Breast epithelium (tissue), 4 donors: ENCODE measurements at regions not wholly inside any gene's neighbourhood (a gene's known extent, or its start where the extent isn't known, plus 50 kb on each side); places are given as distances from the start of the nearest gene placed in this dataset.

ENCODE experiments used
- DNase-seq, 2 donors: peaks; one replicate each; pipeline ENCODE4 v3.0.0-alpha.2; 2019; ENCODE audit warnings: low spot score in 2 of 2
- H3K27ac ChIP-seq, 2 donors: fragments of 200-600 bp; sonication (generic) in 1 of 2; one replicate each; pipeline ENCODE4 v1.5.1; 2016 to 2019; ENCODE audit warnings: mild to moderate bottlenecking in 1 of 2
- H3K27me3 ChIP-seq, 2 donors: fragments of 200-600 bp; sonication (generic) in 1 of 2; one replicate each; pipeline versions ENCODE4 v1.5.1 to v1.6.0; 2017 to 2019; ENCODE audit warnings: control low read depth in 1 of 2, mild to moderate bottlenecking in 1 of 2
- H3K36me3 ChIP-seq: fragments of 200-600 bp; one replicate; pipeline ENCODE4 v1.5.1; 2019
- H3K4me1 ChIP-seq, 2 donors: fragments of 200-600 bp; sonication (generic); one replicate each; pipeline ENCODE4 v1.5.1; 2016 to 2019; ENCODE audit warnings: control low read depth in 1 of 2
- H3K4me3 ChIP-seq, 3 donors: fragments of 200-600 bp; sonication (generic); 1 replicate in 2 of 3; 2 replicates in 1 of 3; pipeline ENCODE4 v1.5.1; 2016 to 2019; ENCODE audit warnings: mild to moderate bottlenecking in 3 of 3, moderate library complexity in 2 of 3
- H3K9me3 ChIP-seq, 2 donors: fragments of 200-600 bp; sonication (generic) in 1 of 2; one replicate each; pipeline ENCODE4 v1.5.1; 2016 to 2019; ENCODE audit warnings: control low read depth in 1 of 2
- POLR2A ChIP-seq: fragments of 450-650 bp; IDR thresholded peaks from one replicate; pipeline ENCODE4 v1.6.1; 2016; ENCODE audit warnings: antibody characterized with exemption, mild to moderate bottlenecking, moderate library complexity
- POLR2AphosphoS5 ChIP-seq, 3 donors: sonication (generic); formaldehyde crosslinking; IDR thresholded peaks; one replicate each; pipeline ENCODE4 v1.6.1; 2017; ENCODE audit warnings: antibody characterized with exemption in 3 of 3
- intact Hi-C: fragments of 100-400 bp; cut with DNase I; formaldehyde crosslinking; loops from one replicate; pipeline ENCODE4 v1.15.1; 2023; ENCODE audit warnings: low total_unique reads
- TF ChIP-seq, protein P1 (sequence below), 3 donors: fragments of 450-650 bp; IDR thresholded peaks; one replicate each; pipeline ENCODE4 v1.5.1; 2016 to 2017; ENCODE audit warnings: antibody characterized with exemption in 3 of 3, mild to moderate bottlenecking in 3 of 3, moderate library complexity in 3 of 3

DNA sequence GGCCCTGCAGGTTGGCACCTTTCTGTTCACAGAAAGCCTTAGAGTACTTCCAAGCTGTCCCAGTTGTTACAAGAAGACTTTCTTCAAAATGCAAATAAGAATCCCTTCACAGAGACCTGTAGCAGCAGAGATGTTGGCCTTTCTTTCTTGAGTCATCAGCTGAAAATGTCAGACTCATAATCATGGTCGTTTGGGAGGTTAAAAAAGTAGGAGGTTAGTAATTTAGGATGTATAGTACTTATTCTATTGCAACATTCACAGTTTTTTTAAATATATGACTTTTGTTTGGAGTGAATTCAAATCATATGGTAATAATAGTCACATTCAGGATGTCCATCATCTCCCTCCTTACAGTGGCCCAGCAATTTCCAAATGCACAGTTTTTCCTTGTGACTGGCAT is 223.9 kb upstream of the GLI3 start:
- Histone ChIP-seq H3K27ac (no peak overlapping the region), H3K9me3 (no peaks in the 10 kb centered on the region), H3K27me3 (no peaks in the 10 kb centered on the region), H3K4me1 (no peaks in the 10 kb centered on the region), H3K36me3 (no peaks in the 10 kb centered on the region), H3K4me3 (no peak overlapping the region)
- intact Hi-C loops = no loop called here
- TF ChIP-seq POLR2A (no peak), POLR2AphosphoS5 (IDR thresholded peaks at IDR 0.05) (no peak)
- TF ChIP-seq, protein P1, sequence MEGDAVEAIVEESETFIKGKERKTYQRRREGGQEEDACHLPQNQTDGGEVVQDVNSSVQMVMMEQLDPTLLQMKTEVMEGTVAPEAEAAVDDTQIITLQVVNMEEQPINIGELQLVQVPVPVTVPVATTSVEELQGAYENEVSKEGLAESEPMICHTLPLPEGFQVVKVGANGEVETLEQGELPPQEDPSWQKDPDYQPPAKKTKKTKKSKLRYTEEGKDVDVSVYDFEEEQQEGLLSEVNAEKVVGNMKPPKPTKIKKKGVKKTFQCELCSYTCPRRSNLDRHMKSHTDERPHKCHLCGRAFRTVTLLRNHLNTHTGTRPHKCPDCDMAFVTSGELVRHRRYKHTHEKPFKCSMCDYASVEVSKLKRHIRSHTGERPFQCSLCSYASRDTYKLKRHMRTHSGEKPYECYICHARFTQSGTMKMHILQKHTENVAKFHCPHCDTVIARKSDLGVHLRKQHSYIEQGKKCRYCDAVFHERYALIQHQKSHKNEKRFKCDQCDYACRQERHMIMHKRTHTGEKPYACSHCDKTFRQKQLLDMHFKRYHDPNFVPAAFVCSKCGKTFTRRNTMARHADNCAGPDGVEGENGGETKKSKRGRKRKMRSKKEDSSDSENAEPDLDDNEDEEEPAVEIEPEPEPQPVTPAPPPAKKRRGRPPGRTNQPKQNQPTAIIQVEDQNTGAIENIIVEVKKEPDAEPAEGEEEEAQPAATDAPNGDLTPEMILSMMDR (IDR thresholded peaks at IDR 0.05) = no peak
- no peak for DNase-seq

DNA sequence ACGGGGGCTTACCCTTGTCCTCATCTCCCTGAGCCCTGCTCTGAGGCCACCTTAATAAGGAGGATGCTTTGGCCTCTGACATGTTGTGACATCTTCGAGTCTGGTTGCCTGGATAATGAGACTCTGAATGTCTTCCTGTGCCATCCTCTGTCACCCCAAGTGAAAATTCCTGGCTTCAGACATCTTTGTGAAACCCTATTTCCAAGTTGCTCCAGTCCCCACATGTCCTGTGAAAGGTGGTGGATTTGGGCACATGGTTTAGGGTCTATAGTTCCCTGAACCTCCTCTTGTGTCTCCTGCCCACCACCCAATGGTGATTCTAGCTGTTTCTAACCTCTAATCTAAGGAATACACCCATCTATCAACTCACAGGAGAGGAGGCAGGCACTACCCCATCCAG is 223.1 kb upstream of the GLI3 start:
- Histone ChIP-seq H3K36me3 (no peaks in the 10 kb centered on the region), H3K4me3 (no peak overlapping the region), H3K27ac (no peak overlapping the region), H3K4me1 (no peaks in the 10 kb centered on the region), H3K9me3 (no peaks in the 10 kb centered on the region), H3K27me3 (no peaks in the 10 kb centered on the region)
- TF ChIP-seq, protein P1 (IDR thresholded peaks at IDR 0.05) = no peak
- TF ChIP-seq POLR2AphosphoS5 (IDR thresholded peaks at IDR 0.05) (no peak), POLR2A (no peak)
- DNase-seq = no peak
- intact Hi-C loops = no loop called here

DNA sequence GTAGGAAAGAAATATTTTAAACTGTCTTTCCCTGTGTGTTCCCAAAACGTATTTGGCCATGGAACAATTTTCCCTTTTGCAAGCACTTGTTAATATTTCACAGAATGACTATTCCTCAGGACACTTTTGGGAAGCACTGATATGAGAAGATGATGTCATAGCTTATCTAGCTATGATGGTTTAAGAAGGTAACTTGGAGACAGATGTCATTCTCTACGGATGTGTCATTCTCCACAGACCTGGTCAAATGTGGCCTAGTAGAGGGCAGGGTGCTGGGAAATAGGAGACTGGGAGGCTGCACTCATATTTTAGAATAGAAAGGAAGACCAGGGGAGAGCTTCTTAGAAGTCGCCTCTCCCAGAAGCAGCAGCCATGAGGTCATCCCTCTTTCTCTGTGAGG is 220.7 kb upstream of the GLI3 start:
- no peak for DNase-seq
- intact Hi-C loops = no loop called here
- no peak overlapping the region for H3K4me3 ChIP-seq
- H3K36me3 ChIP-seq = no peaks in the 10 kb centered on the region
- H3K27me3 ChIP-seq = no peaks in the 10 kb centered on the region
- TF ChIP-seq, protein P1 (IDR thresholded peaks at IDR 0.05) = no peak
- no peak for TF ChIP-seq POLR2A
- TF ChIP-seq POLR2AphosphoS5 (IDR thresholded peaks at IDR 0.05) = no peak
- H3K9me3 ChIP-seq = no peaks in the 10 kb centered on the region
- no peak overlapping the region for H3K27ac ChIP-seq
- no peaks in the 10 kb centered on the region for H3K4me1 ChIP-seq

DNA sequence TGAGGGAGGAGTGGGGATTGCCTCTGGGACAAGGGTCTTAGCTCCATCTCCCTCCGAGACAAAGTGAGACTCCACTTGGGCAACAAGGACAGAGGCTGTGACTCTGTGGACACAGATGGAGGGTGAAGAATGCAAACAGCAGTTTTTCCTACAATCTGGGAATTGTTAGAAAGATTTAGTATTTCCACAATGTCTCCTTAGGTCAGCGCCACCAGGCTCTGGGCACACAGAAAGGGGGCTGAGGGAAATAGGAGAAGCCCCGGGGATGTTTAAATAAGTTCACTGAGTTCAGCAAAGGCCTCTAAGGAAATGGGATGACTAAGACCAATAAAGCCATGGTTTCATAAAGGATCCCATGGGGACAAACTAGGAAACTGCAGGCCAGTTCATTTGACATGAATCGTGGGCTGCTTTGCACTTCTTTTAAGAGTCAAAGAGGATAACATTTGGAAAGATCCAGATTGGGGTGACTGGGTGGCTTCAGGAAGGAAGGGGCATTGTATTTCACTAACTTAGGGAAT is 219.8 kb upstream of the GLI3 start:
- Histone ChIP-seq H3K27me3 (no peaks in the 10 kb centered on the region), H3K27ac (no peak overlapping the region), H3K4me3 (no peak overlapping the region), H3K4me1 (no peaks in the 10 kb centered on the region), H3K36me3 (no peaks in the 10 kb centered on the region), H3K9me3 (no peaks in the 10 kb centered on the region)
- TF ChIP-seq POLR2A = no peak
- TF ChIP-seq, protein P1 (IDR thresholded peaks at IDR 0.05) = no peak
- no peak for TF ChIP-seq POLR2AphosphoS5 (IDR thresholded peaks at IDR 0.05)
- intact Hi-C loops = no loop called here
- no peak for DNase-seq

DNA sequence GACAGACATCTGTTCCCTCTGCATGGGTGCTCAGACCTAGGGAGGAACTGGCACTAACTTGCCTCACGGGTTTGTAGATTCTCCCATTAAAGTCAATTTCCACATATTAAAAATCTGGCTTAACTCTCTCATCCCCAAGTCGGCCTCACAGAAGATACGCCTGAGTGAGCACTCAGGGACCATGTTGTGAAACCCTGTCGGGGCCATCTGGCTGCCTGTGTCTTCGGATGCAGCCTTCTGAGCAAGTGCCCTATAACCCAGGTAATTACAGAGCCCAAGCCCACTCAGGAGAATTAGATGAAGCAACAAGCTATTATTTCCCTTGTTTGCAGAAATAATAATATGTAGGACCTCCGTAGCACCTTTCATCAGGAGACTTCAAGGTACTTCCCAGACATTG is 219.3 kb upstream of the GLI3 start:
- TF ChIP-seq, protein P1 (IDR thresholded peaks at IDR 0.05) = no peak
- TF ChIP-seq POLR2A = no peak
- no peaks in the 10 kb centered on the region for H3K36me3 ChIP-seq
- H3K27ac ChIP-seq = no peak overlapping the region
- no peaks in the 10 kb centered on the region for H3K27me3 ChIP-seq
- no peaks in the 10 kb centered on the region for H3K4me1 ChIP-seq
- no peaks in the 10 kb centered on the region for H3K9me3 ChIP-seq
- no peak overlapping the region for H3K4me3 ChIP-seq
- no peak for DNase-seq
- intact Hi-C loops = no loop called here
